ENCODE measurements at regions not wholly inside any gene's neighbourhood (a gene's known extent, or its start where the extent isn't known, plus 50 kb on each side); places are given as distances from the start of the nearest gene placed in this dataset.

- TF ChIP-seq ETS1 (IDR thresholded peaks at IDR 0.05) (no peak), ZNF331 (CRISPR knock-in tag; IDR thresholded peaks at IDR 0.05; ENCODE audit: low read depth) (no peak), EZH2 (IDR thresholded peaks at IDR 0.05; ENCODE audit: low read depth, unreplicated experiment) (no peak), STAT1 (IDR thresholded peaks at IDR 0.05; ENCODE audit: unreplicated experiment) (no peak)
These were observed 326.7 kb downstream of the CRPPA start (continued) for GRCh38 chr7:16094651-16095050.

GRCh38 chr7:16092711-16093110, 328.6 kb downstream of the CRPPA start:
- Histone ChIP-seq H3K79me2 (replicated peaks; ENCODE audit: insufficient read depth) (no peaks in the 10 kb centered on the region), H3K27ac (ENCODE audit: low read depth) (no peak overlapping the region), H3K36me3 (ENCODE audit: insufficient read depth) (no peaks in the 10 kb centered on the region), H3K27me3 (ENCODE audit: insufficient read depth) (no peaks in the 10 kb centered on the region), H3K9me2 (ENCODE audit: insufficient read depth) (no peaks in the 10 kb centered on the region), H3K4me1 (ENCODE audit: insufficient read depth) (no peaks in the 10 kb centered on the region), H3K4me3 (no peak overlapping the region), H4K20me1 (replicated peaks; ENCODE audit: insufficient read depth) (no peaks in the 10 kb centered on the region), H3K4me2 (no peak overlapping the region), H2AFZ (no peak overlapping the region), H3F3A (replicated peaks; ENCODE audit: low read depth) (no peaks in the 10 kb centered on the region)
- no peak overlapping the region for H3K4me3 Mint-ChIP-seq
- H3K9me3 Mint-ChIP-seq: no peaks in the 10 kb centered on the region
- no peaks in the 10 kb centered on the region for H3K27me3 Mint-ChIP-seq (ENCODE audit: insufficient read depth, low read depth, poor library complexity)
- peaks cover 7% of the 10 kb centered on the region; the same call in 2 of the 3 replicates for H3K4me1 Mint-ChIP-seq
- TF ChIP-seq ZNF114 (CRISPR knock-in tag; IDR thresholded peaks at IDR 0.05): no peak
- no peak for TF ChIP-seq JUNB (IDR thresholded peaks at IDR 0.05; ENCODE audit: unreplicated experiment)
- TF ChIP-seq, protein P1, sequence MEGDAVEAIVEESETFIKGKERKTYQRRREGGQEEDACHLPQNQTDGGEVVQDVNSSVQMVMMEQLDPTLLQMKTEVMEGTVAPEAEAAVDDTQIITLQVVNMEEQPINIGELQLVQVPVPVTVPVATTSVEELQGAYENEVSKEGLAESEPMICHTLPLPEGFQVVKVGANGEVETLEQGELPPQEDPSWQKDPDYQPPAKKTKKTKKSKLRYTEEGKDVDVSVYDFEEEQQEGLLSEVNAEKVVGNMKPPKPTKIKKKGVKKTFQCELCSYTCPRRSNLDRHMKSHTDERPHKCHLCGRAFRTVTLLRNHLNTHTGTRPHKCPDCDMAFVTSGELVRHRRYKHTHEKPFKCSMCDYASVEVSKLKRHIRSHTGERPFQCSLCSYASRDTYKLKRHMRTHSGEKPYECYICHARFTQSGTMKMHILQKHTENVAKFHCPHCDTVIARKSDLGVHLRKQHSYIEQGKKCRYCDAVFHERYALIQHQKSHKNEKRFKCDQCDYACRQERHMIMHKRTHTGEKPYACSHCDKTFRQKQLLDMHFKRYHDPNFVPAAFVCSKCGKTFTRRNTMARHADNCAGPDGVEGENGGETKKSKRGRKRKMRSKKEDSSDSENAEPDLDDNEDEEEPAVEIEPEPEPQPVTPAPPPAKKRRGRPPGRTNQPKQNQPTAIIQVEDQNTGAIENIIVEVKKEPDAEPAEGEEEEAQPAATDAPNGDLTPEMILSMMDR (conservative IDR thresholded peaks at IDR 0.05; ENCODE audit: low read depth in 2 of 2): no peak
- no peak for TF ChIP-seq STAT1 (IDR thresholded peaks at IDR 0.05; ENCODE audit: unreplicated experiment)
- TF ChIP-seq CREB1 (CRISPR knock-in tag; IDR thresholded peaks at IDR 0.05; ENCODE audit: low read depth): no peak
- TF ChIP-seq EZH2 (IDR thresholded peaks at IDR 0.05; ENCODE audit: low read depth, unreplicated experiment): no peak
- no peak for TF ChIP-seq EZH2phosphoT487 (IDR thresholded peaks at IDR 0.05; ENCODE audit: unreplicated experiment)
- no peak for TF ChIP-seq ETS1 (IDR thresholded peaks at IDR 0.05)
- no peak for TF ChIP-seq NANOG (IDR thresholded peaks at IDR 0.05; ENCODE audit: borderline replicate concordance)
- TF ChIP-seq POLR2AphosphoS5 (IDR thresholded peaks at IDR 0.05; ENCODE audit: low read depth): no peak
- DNase-seq (ENCODE audit: low spot score): no peak
- no peak overlapping the region for H3K27ac Mint-ChIP-seq
- no peaks in the 10 kb centered on the region for H3K36me3 Mint-ChIP-seq (ENCODE audit: low read depth)
- no peak for ATAC-seq

Measured in GM23338 (cell line).